ENCODE measurements at regions not wholly inside any gene's neighbourhood (a gene's known extent, or its start where the extent isn't known, plus 50 kb on each side); places are given as distances from the start of the nearest gene placed in this dataset.

DNA sequence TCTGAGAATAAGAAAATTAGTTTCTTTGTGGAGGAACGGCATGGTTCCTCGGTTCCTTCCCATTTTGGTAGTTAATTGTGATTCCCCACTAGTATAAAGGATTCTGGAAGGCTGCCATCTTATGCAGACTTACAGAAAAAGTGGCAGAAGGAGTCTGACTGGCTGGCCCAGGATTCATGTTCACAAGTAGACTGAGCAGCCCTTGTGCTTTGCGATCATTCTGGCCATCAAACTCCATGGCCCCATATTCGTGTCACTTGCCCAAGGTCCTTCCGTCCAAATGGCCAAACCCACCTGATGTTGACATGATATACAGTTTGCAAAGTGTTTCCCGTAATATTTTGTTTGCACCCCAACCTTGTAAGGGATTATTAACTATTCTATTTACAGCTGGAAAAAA lies 297.2 kb upstream of the AMIGO2 start:
- Histone ChIP-seq H3K27me3 (no peaks in the 10 kb centered on the region), H3K9me3 (no peaks in the 10 kb centered on the region), H3K4me1 (no peaks in the 10 kb centered on the region), H3K4me3 (ENCODE audit: low read depth, low read length) (no peak overlapping the region), H3K36me3 (no peaks in the 10 kb centered on the region)
- TF ChIP-seq, protein P1, sequence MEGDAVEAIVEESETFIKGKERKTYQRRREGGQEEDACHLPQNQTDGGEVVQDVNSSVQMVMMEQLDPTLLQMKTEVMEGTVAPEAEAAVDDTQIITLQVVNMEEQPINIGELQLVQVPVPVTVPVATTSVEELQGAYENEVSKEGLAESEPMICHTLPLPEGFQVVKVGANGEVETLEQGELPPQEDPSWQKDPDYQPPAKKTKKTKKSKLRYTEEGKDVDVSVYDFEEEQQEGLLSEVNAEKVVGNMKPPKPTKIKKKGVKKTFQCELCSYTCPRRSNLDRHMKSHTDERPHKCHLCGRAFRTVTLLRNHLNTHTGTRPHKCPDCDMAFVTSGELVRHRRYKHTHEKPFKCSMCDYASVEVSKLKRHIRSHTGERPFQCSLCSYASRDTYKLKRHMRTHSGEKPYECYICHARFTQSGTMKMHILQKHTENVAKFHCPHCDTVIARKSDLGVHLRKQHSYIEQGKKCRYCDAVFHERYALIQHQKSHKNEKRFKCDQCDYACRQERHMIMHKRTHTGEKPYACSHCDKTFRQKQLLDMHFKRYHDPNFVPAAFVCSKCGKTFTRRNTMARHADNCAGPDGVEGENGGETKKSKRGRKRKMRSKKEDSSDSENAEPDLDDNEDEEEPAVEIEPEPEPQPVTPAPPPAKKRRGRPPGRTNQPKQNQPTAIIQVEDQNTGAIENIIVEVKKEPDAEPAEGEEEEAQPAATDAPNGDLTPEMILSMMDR (IDR thresholded peaks at IDR 0.05; ENCODE audit: low read depth, low read length) = no peak
- no peak for DNase-seq

DNA sequence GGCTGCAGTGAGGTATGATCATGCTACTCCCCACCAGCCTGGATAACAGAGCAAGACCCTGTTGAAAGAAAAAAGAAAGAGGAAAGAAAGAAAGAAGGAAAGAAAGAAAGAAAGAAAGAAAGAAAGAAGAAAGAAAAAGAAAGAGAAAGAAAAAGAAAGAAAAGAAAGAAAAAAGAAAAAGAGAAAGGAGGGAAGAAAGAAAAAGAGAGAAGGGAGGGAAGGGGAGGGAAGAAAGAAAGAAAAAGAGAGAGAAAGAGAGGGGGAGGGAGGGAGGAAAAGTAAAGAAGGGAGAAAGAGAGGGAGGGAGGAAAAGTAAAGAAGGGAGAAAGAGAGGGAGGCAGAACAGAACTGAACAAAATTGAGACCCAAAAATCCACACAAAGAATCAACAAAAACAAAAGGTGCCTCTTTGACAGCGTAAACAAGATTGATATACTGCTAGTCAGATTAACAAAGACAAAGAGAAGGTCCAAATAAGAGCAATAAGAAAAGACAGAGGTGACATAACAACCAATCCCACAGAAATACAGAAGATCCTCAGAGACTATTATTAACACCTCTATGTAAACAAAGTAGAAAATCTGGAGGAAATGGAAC lies 293.9 kb upstream of the AMIGO2 start:
- TF ChIP-seq, protein P1 (IDR thresholded peaks at IDR 0.05; ENCODE audit: low read depth, low read length) = no peak
- Histone ChIP-seq H3K27me3 (no peaks in the 10 kb centered on the region), H3K4me1 (no peaks in the 10 kb centered on the region), H3K4me3 (ENCODE audit: low read depth, low read length) (no peak overlapping the region), H3K9me3 (no peaks in the 10 kb centered on the region), H3K36me3 (no peaks in the 10 kb centered on the region)
- DNase-seq = no peak

DNA sequence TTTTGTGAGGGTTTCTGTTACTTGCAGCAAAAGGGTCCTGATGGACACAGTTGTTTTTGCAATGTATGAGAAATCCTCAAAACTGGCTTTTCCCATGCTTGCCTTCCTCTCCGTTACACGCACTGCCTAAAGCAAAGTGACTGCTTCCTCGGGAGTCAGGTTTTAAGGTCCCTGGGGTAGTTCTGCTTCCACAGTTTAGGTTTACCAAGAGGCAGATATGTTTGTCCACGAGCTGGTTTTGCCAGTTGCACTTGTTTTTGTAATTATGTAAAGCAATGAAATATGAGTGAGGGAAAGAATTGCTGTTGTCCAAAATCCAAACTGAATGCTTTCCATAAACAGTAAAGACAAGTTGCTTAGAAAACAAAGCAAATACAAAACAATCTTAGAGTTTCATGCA lies 290.7 kb upstream of the AMIGO2 start:
- TF ChIP-seq, protein P1 (IDR thresholded peaks at IDR 0.05; ENCODE audit: low read depth, low read length) = no peak
- H3K9me3 ChIP-seq = no peaks in the 10 kb centered on the region
- H3K27me3 ChIP-seq = no peaks in the 10 kb centered on the region
- no peaks in the 10 kb centered on the region for H3K36me3 ChIP-seq
- no peak overlapping the region for H3K4me3 ChIP-seq (ENCODE audit: low read depth, low read length)
- DNase-seq = no peak
- no peaks in the 10 kb centered on the region for H3K4me1 ChIP-seq

DNA sequence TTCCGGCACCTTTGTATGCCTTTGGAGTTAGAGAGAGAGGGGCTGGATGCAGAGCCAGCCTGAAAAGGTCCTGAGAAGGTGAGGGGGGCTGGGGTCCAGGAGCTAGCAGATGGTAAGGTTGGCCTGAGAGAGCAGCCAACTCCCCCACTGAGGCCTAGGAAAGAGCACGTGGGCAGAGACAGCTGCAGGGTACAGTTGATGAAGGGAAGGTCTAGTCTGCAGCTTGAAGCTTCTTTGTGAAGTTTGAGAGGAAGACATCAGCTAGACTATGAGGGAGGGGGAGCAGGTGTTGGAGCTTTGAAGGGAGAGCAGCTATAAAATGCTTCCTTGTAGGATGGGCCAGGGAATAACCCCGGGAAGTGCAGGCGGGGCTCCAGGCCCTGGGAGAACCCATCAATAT lies 289.3 kb upstream of the AMIGO2 start:
- no peak overlapping the region for H3K4me3 ChIP-seq (ENCODE audit: low read depth, low read length)
- no peak for DNase-seq
- TF ChIP-seq, protein P1 (IDR thresholded peaks at IDR 0.05; ENCODE audit: low read depth, low read length) = no peak

DNA sequence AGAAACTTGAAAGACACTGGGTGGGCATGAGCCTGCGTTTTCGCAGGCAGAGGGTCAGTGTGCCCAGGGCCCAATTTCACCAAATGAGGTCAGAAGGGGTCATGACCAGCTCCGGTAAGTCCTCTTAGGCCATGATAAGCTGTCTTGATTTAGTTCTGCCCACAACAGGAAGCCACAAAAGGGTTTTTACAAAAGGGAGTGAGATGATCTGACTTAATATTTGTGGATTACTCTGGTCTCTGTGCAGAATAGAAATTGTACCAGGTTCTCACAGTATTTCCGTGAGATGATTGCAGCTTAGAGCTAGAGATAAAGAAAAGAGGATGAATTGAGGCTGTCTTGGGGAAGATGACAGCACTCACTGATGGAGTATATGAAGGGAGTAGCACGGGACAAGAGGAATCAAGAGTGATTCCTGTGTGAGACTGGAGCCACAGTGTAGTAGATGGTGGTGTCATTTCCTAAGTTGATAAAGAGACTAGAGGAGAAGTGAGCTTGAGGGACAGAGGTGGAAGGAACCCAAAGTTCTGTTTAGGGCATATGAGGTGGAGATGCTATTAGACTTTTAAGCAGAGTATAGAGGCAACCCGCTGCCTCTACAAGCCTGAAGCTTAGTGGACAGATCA lies 288.3 kb upstream of the AMIGO2 start:
- Histone ChIP-seq H3K9me3 (no peaks in the 10 kb centered on the region), H3K27me3 (no peaks in the 10 kb centered on the region), H3K4me1 (no peaks in the 10 kb centered on the region), H3K4me3 (ENCODE audit: low read depth, low read length) (no peak overlapping the region), H3K36me3 (no peaks in the 10 kb centered on the region)
- no peak for DNase-seq
- TF ChIP-seq, protein P1 (IDR thresholded peaks at IDR 0.05; ENCODE audit: low read depth, low read length) = no peak

More for the DNA sequence above, 289.3 kb upstream of the AMIGO2 start:
- no peaks in the 10 kb centered on the region for H3K4me1 ChIP-seq
- no peaks in the 10 kb centered on the region for H3K27me3 ChIP-seq
- H3K36me3 ChIP-seq = no peaks in the 10 kb centered on the region
- no peaks in the 10 kb centered on the region for H3K9me3 ChIP-seq

DNA sequence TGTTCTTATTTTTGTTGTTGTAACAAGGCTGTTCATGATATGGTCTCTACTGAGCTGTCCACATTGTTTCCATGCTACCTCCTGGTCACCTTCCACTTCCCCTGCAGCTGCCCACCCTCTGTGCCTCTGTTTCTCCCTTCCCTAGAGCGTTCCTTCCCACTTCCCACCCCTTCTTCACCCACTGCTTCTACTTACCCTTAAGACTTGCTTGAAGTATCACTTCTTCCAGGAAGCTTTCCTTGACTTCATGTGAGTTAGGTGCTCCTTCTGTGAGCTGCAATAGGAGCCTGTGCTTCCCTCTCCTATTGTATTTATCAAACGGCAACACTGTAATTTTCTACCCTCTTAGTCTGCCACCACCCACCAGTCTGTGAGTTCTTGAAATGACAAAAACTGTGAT lies 286.8 kb upstream of the AMIGO2 start:
- DNase-seq = no peak

More for the DNA sequence above, 286.8 kb upstream of the AMIGO2 start:
- no peak overlapping the region for H3K4me3 ChIP-seq (ENCODE audit: low read depth, low read length)
- no peaks in the 10 kb centered on the region for H3K36me3 ChIP-seq
- no peaks in the 10 kb centered on the region for H3K9me3 ChIP-seq
- TF ChIP-seq, protein P1 (IDR thresholded peaks at IDR 0.05; ENCODE audit: low read depth, low read length) = no peak
- H3K27me3 ChIP-seq = no peaks in the 10 kb centered on the region
- no peaks in the 10 kb centered on the region for H3K4me1 ChIP-seq
